DOHH2 (cell line): ENCODE measurements at regions not wholly inside any gene's neighbourhood (a gene's known extent, or its start where the extent isn't known, plus 50 kb on each side); places are given as distances from the start of the nearest gene placed in this dataset.

Experiments
- H3F3A ChIP-seq: fragments of 200-600 bp; sonication (generic), shearing (Covaris generic); 2 replicates; pipeline ENCODE4 v1.6.0; 2016; ENCODE audit warnings: antibody characterized with exemption, mild to moderate bottlenecking; ENCODE audit not compliant: control insufficient read depth, insufficient read depth
- H3K27ac ChIP-seq: fragments of 200-600 bp; sonication (generic); 2 replicates; pipeline ENCODE4 v1.5.1; 2014; ENCODE audit warnings: low read depth, mild to moderate bottlenecking, low read length, moderate library complexity
- H3K27me3 ChIP-seq: fragments of 200-600 bp; sonication (generic); 2 replicates; pipeline ENCODE4 v1.6.1; 2014; ENCODE audit warnings: mild to moderate bottlenecking, low read length, mixed read lengths; ENCODE audit not compliant: control insufficient read depth
- H3K36me3 ChIP-seq: fragments of 200-600 bp; sonication (generic); 2 replicates; pipeline ENCODE4 v1.6.1; 2014; ENCODE audit warnings: mild to moderate bottlenecking, low read length, moderate library complexity, mixed read lengths; ENCODE audit not compliant: control insufficient read depth
- H3K4me1 ChIP-seq: fragments of 200-600 bp; sonication (generic); 2 replicates; pipeline ENCODE4 v1.6.1; 2014; ENCODE audit warnings: mild to moderate bottlenecking, low read length, mixed read lengths; ENCODE audit not compliant: control insufficient read depth
- H3K4me2 ChIP-seq: fragments of 200-600 bp; sonication (generic); 2 replicates; pipeline ENCODE4 v1.6.0; 2014; ENCODE audit warnings: mild to moderate bottlenecking, low read length, moderate library complexity
- H3K4me3 ChIP-seq: fragments of 200-600 bp; sonication (generic); 2 replicates; pipeline ENCODE4 v1.5.1; 2014; ENCODE audit warnings: mild to moderate bottlenecking, low read length, mixed read lengths
- H3K79me2 ChIP-seq: fragments of 200-600 bp; sonication (generic); 2 replicates; pipeline ENCODE4 v1.6.1; 2014; ENCODE audit warnings: mild to moderate bottlenecking, low read length, mixed read lengths; ENCODE audit not compliant: control insufficient read depth
- H3K9me2 ChIP-seq: fragments of 200-600 bp; sonication (generic); replicated peaks from 2 replicates; pipeline ENCODE4 v1.6.1; 2014; ENCODE audit warnings: mild to moderate bottlenecking, low read length, mixed read lengths; ENCODE audit not compliant: control insufficient read depth
- H3K9me3 ChIP-seq: fragments of 200-600 bp; sonication (generic); 2 replicates; pipeline ENCODE4 v1.6.1; 2014; ENCODE audit warnings: antibody characterized with exemption, low read length, mixed read lengths; ENCODE audit not compliant: control insufficient read depth, insufficient read depth
- H4K20me1 ChIP-seq: fragments of 200-600 bp; sonication (generic); 2 replicates; pipeline ENCODE4 v1.6.0; 2014; ENCODE audit warnings: low read depth, mild to moderate bottlenecking, antibody characterized with exemption, low read length, moderate library complexity; ENCODE audit not compliant: control insufficient read depth, insufficient read depth
- EZH2phosphoT487 ChIP-seq: fragments of 200-600 bp; sonication (generic); IDR thresholded peaks from 2 replicates; pipeline ENCODE4 v1.6.1; 2017; ENCODE audit warnings: borderline replicate concordance, mild to moderate bottlenecking, antibody characterized with exemption, low read length, moderate library complexity, mixed read lengths
- TF ChIP-seq, protein P1 (sequence below): fragments of 200-600 bp; sonication (generic); IDR thresholded peaks from one replicate; pipeline ENCODE4 v1.5.1; 2014; ENCODE audit warnings: antibody characterized with exemption, mild to moderate bottlenecking, low read depth, low read length; ENCODE audit not compliant: poor library complexity, severe bottlenecking

DNA sequence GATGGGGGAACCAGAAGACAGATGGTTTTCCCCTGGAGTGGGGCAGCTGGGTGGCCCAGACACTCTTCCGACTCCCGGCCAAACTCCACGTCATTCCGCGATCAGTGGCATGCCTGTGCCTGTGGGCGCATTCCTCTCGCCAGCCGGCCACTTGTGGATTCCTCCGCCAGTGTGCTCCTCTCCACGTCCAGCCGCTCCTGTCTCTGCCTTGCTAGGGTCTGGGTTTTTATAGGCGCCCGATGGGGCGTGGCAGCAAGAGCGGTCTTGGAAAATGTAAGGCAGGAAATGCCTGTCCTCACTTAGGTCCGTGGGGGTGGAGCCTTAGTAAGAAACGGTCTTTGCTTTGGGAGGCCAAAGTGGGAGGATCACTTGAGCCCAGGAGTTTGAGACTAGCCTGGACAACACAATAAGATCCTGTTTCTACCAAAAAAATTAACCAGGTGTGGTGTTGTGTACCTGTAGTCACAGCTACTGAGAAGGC, 81.6 kb upstream of the SEPTIN5 start:
- Histone ChIP-seq H3K79me2 (no peaks in the 10 kb centered on the region), H3K4me1 (no peaks in the 10 kb centered on the region), H3K4me3 (no peak overlapping the region), H3K4me2 (no peak overlapping the region), H3F3A (no peaks in the 10 kb centered on the region), H3K27me3 (no peaks in the 10 kb centered on the region), H3K27ac (no peak overlapping the region), H3K36me3 (no peaks in the 10 kb centered on the region), H3K9me3 (no peaks in the 10 kb centered on the region), H3K9me2 (no peaks in the 10 kb centered on the region), H4K20me1 (no peaks in the 10 kb centered on the region)
- no peak for TF ChIP-seq EZH2phosphoT487
- TF ChIP-seq, protein P1, sequence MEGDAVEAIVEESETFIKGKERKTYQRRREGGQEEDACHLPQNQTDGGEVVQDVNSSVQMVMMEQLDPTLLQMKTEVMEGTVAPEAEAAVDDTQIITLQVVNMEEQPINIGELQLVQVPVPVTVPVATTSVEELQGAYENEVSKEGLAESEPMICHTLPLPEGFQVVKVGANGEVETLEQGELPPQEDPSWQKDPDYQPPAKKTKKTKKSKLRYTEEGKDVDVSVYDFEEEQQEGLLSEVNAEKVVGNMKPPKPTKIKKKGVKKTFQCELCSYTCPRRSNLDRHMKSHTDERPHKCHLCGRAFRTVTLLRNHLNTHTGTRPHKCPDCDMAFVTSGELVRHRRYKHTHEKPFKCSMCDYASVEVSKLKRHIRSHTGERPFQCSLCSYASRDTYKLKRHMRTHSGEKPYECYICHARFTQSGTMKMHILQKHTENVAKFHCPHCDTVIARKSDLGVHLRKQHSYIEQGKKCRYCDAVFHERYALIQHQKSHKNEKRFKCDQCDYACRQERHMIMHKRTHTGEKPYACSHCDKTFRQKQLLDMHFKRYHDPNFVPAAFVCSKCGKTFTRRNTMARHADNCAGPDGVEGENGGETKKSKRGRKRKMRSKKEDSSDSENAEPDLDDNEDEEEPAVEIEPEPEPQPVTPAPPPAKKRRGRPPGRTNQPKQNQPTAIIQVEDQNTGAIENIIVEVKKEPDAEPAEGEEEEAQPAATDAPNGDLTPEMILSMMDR = no peak

- no peak overlapping the region for H3K4me2 ChIP-seq
- no peaks in the 10 kb centered on the region for H3F3A ChIP-seq
- no peaks in the 10 kb centered on the region for H4K20me1 ChIP-seq
- no peak overlapping the region for H3K4me3 ChIP-seq
- H3K4me1 ChIP-seq = no peaks in the 10 kb centered on the region
- H3K79me2 ChIP-seq = no peaks in the 10 kb centered on the region
- no peaks in the 10 kb centered on the region for H3K9me3 ChIP-seq
- TF ChIP-seq EZH2phosphoT487 = no peak
- TF ChIP-seq, protein P1 = no peak
- no peaks in the 10 kb centered on the region for H3K36me3 ChIP-seq
- no peaks in the 10 kb centered on the region for H3K9me2 ChIP-seq
- H3K27me3 ChIP-seq = no peaks in the 10 kb centered on the region
- no peak overlapping the region for H3K27ac ChIP-seq
Observed at GRCh38 chr22:19634226-19634975, 79.9 kb upstream of the SEPTIN5 start.

DNA sequence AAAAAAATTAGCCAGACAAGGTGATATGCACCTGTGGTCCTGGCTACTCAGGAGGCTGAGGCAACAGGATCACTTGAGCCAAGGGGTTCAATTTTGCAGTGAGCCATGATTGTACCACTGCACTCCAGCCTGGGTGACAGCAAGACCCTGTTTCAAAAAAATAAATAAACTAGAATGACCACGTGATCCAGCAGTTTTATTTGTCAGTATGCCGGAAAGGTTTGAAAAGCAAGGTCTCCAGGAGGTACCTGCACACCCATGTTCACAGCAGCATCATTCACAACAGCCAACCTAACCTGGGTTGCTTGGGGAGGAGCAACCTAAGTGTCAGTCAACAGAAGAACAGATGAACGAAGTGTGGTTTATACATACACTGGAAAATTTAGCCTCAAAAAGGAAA, 78.7 kb upstream of the SEPTIN5 start:
- Histone ChIP-seq H3K36me3 (no peaks in the 10 kb centered on the region), H3K79me2 (no peaks in the 10 kb centered on the region), H3K27me3 (no peaks in the 10 kb centered on the region), H3K9me2 (no peaks in the 10 kb centered on the region), H3K9me3 (no peaks in the 10 kb centered on the region), H4K20me1 (no peaks in the 10 kb centered on the region), H3K4me2 (no peak overlapping the region), H3K4me1 (no peaks in the 10 kb centered on the region), H3K4me3 (no peak overlapping the region), H3K27ac (no peak overlapping the region), H3F3A (no peaks in the 10 kb centered on the region)
- no peak for TF ChIP-seq EZH2phosphoT487
- TF ChIP-seq, protein P1 = no peak
